HPDE6-E6E7 (cell line): ENCODE measurements at regions not wholly inside any gene's neighbourhood (a gene's known extent, or its start where the extent isn't known, plus 50 kb on each side); places are given as distances from the start of the nearest gene placed in this dataset.

Experiments used
- DNase-seq: peaks from one replicate; pipeline ENCODE4 v3.0.0; 2011; ENCODE audit warnings: missing footprints; ENCODE audit errors: extremely low spot score

DNA sequence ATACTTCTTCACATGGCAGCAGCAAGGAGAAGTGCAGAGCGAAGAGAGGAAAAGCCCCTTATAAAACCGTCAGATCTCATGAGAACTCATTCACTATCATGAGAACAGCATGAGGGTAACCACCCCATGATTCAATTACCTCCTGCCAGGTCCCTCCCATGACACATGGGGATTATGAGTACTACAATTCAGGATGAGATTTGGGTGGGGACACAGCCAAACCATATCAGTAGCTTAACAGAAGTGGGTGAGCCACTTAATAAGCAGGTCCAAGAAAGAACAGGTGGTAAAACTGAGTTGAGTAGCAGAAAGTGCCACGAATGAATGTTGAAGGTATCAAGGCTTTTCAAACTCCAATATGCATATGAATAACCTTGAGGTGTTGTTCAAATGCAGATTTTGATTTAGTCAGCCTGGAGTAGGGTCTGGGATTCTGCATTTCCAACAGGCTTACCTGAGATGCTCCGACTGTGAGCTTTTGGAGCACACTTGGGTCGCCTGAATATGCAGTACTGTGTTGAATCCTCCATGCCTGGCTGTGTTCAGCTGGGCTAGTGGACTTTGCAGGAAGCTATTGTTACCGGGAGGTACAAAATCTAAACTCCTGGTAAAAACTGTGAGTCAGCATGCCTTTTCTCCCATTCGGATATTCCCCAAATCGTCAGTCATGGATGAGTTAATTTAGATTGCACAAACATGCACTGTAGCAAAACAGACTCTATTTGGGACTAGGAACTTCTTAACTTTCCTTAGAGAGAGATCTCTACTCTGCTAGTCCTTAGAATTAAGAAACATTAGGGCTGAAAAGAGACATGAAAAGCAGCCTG lies 69.0 kb upstream of the PRKCQ start:
- DNase-seq, result no peak

DNA sequence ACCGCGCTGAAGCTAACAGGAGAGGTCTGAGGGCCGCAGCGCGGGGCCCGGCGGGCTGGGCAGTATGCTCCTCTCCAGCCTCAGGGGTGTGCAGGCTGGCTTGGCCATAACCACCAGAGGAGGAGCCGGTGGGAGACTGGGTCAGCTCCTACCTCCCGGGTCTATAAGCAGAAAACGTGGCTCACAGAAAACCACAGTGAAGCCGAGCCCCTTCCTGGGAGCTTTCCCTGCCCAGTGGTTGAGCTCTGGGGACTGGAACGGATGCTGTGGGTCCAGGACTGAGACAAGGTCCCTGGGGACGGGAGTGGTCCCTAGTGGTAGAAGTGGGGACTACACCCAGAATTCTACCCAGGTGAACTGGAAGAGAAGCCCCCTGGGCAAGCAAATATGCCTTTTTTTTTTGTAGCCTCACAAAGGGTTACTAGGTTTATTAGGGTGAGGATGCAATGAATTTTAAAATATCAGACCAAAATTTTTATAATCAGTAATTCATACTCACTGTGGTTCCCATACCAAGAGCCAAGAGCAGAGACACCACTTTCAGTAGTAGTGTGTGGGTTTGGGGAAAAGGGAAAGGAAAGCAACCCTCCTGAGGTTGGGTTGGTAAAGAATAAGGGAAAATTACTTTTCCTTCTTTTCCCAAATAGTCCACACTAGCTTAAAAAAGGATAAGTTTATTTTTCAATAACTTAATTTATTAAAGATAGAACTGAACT lies 67.9 kb upstream of the PRKCQ start:
- peak; percentile 29 for DNase-seq

DNA sequence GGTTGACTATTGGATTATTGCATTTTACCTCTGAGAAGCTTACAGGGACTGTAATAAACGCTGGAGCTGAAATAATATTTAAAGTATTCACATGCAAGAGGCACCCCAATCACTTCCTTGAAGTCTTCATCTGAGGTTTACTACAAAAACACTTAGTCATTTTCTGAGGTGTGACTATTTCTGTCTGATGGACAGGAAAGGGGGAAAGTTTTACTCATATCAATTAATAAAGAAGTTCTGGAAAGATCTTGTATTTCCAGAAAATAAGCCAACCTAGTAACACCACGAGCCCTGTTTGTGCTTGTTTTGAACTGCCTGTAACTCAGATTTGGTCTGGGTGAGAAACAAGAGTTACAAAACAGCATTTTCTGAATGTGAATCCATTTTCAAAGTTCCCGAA lies 63.9 kb upstream of the PRKCQ start:
- DNase-seq, result no peak

DNA sequence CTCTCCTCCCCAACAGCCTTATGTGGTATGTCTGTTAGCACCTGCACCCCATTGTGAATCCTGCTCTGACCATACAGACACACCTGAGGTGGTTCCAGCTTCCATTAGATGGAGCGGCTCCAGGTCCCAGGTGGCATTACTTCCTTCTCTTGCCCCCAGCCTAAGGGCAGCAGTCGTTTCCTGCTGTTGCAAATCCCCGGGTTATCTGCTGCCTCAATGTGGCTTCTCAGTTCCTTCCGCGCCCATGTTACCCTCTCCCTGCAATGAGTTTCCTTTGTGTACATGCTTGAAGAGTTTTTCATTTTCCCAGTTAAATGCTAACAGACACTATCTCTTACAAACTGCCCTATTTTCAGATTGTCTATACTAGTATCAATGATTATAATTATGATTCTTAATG lies 62.8 kb upstream of the PRKCQ start:
- no peak for DNase-seq

GRCh38 chr10:6640433-6641040 lies 60.5 kb upstream of the PRKCQ start:
- DNase-seq, result no peak

DNA sequence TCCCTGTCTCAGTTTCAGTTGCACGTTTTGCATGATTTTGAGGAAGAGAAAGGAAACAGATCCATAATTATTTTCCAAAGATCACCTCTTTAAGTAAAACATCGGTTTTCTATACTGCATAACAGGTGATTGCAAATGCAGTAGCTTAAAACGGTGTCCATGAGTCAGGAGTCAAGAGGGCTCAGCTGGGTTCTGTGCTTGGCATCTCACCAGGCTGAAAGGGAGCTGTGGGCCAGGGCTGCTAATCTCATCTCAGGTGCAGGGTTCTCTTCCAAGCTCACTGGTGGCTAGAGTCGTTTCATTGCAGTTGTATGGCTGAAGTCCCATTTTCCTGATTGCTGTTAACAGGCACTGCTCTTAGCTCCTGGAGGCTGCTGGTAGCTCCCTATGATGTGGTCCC lies 57.0 kb upstream of the PRKCQ start:
- no peak for DNase-seq

DNA sequence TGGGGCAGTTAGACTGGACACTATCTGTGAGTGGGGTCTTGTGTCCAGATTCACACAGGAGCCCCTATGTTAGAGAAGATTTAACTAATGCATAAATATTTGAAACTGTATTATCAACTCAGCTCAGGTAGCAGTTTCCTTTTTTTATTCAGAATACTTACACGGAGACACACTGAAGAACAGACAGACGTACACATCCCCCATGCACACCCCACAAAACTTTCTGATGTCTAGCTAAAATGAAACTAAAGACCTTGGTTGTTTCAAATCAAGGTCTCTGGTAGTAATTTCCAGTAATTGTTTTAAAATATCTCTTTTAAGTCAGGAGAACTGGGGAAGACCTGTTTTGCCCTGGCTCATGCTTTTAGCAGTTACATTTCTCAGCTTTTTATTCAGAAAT lies 55.7 kb upstream of the PRKCQ start:
- no peak for DNase-seq
